Sigmoid colon (tissue), 6 donors: ENCODE measurements at regions not wholly inside any gene's neighbourhood (a gene's known extent, or its start where the extent isn't known, plus 50 kb on each side); places are given as distances from the start of the nearest gene placed in this dataset.
A peak's percentile ranks its signal among the peaks of the same experiment; 100 is the strongest.

Experiments used
- DNase-seq: peaks from one replicate; pipeline ENCODE4 v3.0.0-alpha.2; 2019
- H3K27ac ChIP-seq, 4 donors: fragments of 200-600 bp; sonication (generic); one replicate each; pipeline ENCODE4 v1.5.1; 2016 to 2019; ENCODE audit warnings: mild to moderate bottlenecking in 1 of 4
- H3K27me3 ChIP-seq, 3 donors: fragments of 200-600 bp; sonication (generic); one replicate each; pipeline ENCODE4 v1.5.1; 2019; ENCODE audit warnings: mild to moderate bottlenecking in 1 of 3
- H3K36me3 ChIP-seq, 4 donors: fragments of 200-600 bp; sonication (generic); one replicate each; pipeline ENCODE4 v1.5.1; 2016 to 2019
- H3K4me1 ChIP-seq, 4 donors: fragments of 200-600 bp; sonication (generic); one replicate each; pipeline ENCODE4 v1.5.1; 2017 to 2019
- H3K4me3 ChIP-seq, 4 donors: fragments of 200-600 bp; sonication (generic); one replicate each; pipeline ENCODE4 v1.5.1; 2017 to 2019; ENCODE audit warnings: mild to moderate bottlenecking in 2 of 4, moderate library complexity in 1 of 4
- H3K9me3 ChIP-seq, 4 donors: fragments of 200-600 bp in 3 of 4; sonication (generic) in 3 of 4; one replicate each; pipeline versions ENCODE4 v1.5.1 to v1.6.1; 2013 to 2019
- EP300 ChIP-seq, 4 donors: sonication (generic); formaldehyde crosslinking; IDR thresholded peaks; one replicate each; pipeline ENCODE4 v1.6.1; 2017; ENCODE audit warnings: antibody characterized with exemption in 4 of 4
- POLR2A ChIP-seq, 2 donors: fragments of 450-650 bp; IDR thresholded peaks; one replicate each; pipeline ENCODE4 v1.6.1; 2016; ENCODE audit warnings: antibody characterized with exemption in 2 of 2, mild to moderate bottlenecking in 2 of 2, moderate library complexity in 2 of 2
- POLR2AphosphoS5 ChIP-seq, 4 donors: sonication (generic); formaldehyde crosslinking; IDR thresholded peaks; one replicate each; pipeline ENCODE4 v1.6.1; 2017; ENCODE audit warnings: antibody characterized with exemption in 4 of 4
- WGBS, 2 donors: extraction: QIAGEN DNeasy Blood & Tissue Kit; methylation state at CpG; one replicate each; pipeline ENCODE4 v1.1.7; 2013; 5-methylcytosine and 5-hydroxymethylcytosine counted together
- intact Hi-C: fragments of 100-400 bp; cut with DNase I; formaldehyde crosslinking; loops from one replicate; pipeline ENCODE4 v1.15.1; 2023
- TF ChIP-seq, protein P1 (sequence below), 4 experiments: fragments of 450-650 bp in 3 of 4; fragments of 200-600 bp in 1 of 4; IDR thresholded peaks; one replicate each; pipeline ENCODE4 v1.5.1; 2016 to 2019; ENCODE audit warnings: antibody characterized with exemption in 4 of 4, mild to moderate bottlenecking in 3 of 4, moderate library complexity in 2 of 4
- donor health status: healthy with polysubstance abuse.
- donor health status: healthy.

DNA sequence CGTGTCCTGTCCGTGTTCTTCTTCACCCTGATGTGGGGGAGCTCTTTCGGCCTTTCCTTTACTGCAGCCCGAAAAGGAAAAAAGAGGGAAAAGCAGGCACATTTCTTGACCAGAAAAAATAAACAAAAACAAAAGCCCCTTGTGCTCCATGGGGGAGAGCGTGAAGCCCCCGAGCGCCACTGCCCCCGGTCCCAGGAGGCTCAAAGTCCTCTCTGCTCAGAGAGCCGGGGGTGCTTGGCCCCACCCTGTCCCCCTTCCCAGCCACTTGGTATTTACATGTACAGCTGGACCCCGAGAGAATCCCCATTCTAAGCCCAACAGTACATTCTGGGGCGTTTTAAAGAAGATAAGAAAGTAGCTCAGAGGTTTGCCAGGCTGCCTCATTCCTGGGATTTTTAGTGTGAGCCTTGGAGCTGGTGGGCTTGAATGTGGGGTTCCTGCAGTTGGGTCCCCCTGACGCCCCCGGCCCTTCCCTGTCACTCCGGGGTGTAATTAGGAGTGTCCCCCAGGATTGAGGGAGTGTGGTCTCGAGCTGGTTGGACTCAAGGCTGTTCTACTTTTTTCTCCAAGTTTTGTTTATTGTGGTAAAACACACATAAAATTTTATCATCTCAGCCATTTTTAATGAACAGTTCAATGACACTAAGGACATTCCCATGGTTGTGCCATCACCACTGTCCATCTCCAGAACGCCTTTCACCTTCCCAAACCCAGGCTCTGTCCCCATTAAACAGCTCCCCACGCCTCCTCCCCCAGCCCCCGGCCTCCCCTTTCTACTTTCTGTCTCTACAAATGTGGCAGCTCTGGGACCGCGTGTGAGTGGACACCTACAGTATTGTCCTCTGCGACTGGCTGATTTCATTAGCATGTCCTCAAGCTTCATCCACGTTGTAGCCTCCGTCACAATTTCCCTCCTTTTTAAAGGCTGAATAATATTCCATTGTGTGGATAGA is 55.7 kb upstream of the BHLHE23 start:
- no peak overlapping the region for H3K4me3 ChIP-seq
- peaks cover 10 to 95% (median 65%) of the 10 kb centered on the region in 3 donors for H3K27me3 ChIP-seq
- H3K9me3 ChIP-seq = no peaks in the 10 kb centered on the region
- no peaks in the 10 kb centered on the region for H3K36me3 ChIP-seq
- 79 to 82% methylated on average over 23 of the region's 23 CpGs for WGBS, 2 donors
- DNase-seq = peak; percentile 34
- TF ChIP-seq POLR2A (IDR thresholded peaks at IDR 0.05) (no peak), EP300 (IDR thresholded peaks at IDR 0.05) (no peak), POLR2AphosphoS5 (IDR thresholded peaks at IDR 0.05) (no peak)
- TF ChIP-seq, protein P1, sequence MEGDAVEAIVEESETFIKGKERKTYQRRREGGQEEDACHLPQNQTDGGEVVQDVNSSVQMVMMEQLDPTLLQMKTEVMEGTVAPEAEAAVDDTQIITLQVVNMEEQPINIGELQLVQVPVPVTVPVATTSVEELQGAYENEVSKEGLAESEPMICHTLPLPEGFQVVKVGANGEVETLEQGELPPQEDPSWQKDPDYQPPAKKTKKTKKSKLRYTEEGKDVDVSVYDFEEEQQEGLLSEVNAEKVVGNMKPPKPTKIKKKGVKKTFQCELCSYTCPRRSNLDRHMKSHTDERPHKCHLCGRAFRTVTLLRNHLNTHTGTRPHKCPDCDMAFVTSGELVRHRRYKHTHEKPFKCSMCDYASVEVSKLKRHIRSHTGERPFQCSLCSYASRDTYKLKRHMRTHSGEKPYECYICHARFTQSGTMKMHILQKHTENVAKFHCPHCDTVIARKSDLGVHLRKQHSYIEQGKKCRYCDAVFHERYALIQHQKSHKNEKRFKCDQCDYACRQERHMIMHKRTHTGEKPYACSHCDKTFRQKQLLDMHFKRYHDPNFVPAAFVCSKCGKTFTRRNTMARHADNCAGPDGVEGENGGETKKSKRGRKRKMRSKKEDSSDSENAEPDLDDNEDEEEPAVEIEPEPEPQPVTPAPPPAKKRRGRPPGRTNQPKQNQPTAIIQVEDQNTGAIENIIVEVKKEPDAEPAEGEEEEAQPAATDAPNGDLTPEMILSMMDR (IDR thresholded peaks at IDR 0.05) = no peak
- no peaks in the 10 kb centered on the region for H3K4me1 ChIP-seq
- intact Hi-C loops = no loop called here
- H3K27ac ChIP-seq = no peak overlapping the region

- Histone ChIP-seq H3K9me3 (no peaks in the 10 kb centered on the region), H3K4me1 (peaks cover 0 to 1% (median 0%) of the 10 kb centered on the region in 4 donors), H3K36me3 (no peaks in the 10 kb centered on the region), H3K27me3 (peaks cover 10 to 95% (median 61%) of the 10 kb centered on the region in 3 donors), H3K4me3 (no peak overlapping the region), H3K27ac (no peak overlapping the region)
- intact Hi-C loops = no loop called here
- DNase-seq = peak; percentile 21
- TF ChIP-seq, protein P1 (IDR thresholded peaks at IDR 0.05) = no peak
- no peak for TF ChIP-seq EP300 (IDR thresholded peaks at IDR 0.05)
- no peak for TF ChIP-seq POLR2AphosphoS5 (IDR thresholded peaks at IDR 0.05)
- TF ChIP-seq POLR2A (IDR thresholded peaks at IDR 0.05) = no peak
- 93% methylated on average over 14 of the region's 14 CpGs for WGBS, 2 donors
Measured at GRCh38 chr20:63061771-63062100, 55.0 kb upstream of the BHLHE23 start.

DNA sequence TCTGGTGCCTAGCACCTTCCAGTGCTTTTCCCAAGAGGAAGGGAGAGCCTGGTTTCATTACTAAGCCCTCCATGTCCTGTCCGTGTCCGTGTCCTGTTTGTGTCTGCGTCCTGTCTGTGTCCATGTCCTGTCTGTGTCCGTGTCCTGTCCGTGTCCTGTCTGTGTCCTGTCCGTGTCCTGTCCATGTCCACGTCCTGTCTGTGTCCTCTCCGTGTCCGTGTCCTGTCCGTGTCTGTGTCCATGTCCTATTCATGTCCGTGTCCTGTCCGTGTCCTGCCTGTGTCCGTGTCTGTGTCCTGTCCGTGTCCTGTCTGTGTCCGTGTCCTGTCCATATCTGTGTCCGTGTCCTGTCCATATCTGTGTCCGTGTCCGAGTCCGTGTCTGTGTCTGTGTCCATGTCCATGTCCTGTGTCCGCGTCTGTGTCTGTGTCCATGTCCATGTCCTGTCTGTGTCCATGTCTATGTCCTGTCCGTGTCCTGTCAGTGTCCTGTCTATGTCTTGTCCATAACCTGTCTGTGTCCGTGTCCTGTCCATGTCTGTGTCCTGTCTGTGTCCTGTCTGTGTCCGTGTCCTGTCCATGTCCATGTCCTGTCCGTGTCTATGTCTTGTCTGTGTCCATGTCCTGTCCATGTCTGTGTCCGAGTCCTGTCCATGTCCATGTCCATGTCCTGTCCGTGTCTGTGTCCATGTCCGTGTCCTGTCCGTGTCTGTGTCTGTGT is 54.4 kb upstream of the BHLHE23 start:
- intact Hi-C loops = no loop called here
- Histone ChIP-seq H3K27me3 (peaks cover 10 to 95% (median 61%) of the 10 kb centered on the region in 3 donors), H3K4me3 (no peak overlapping the region), H3K4me1 (peaks cover 0 to 7% (median 2%) of the 10 kb centered on the region in 4 donors), H3K9me3 (no peaks in the 10 kb centered on the region), H3K36me3 (no peaks in the 10 kb centered on the region), H3K27ac (no peak overlapping the region)
- 95% methylated on average over 29 of the region's 29 CpGs for WGBS, 2 donors
- no peak for TF ChIP-seq POLR2A (IDR thresholded peaks at IDR 0.05)
- TF ChIP-seq EP300 (IDR thresholded peaks at IDR 0.05) = no peak
- no peak for TF ChIP-seq POLR2AphosphoS5 (IDR thresholded peaks at IDR 0.05)
- TF ChIP-seq, protein P1 (IDR thresholded peaks at IDR 0.05) = no peak
- peak; percentile 34 for DNase-seq

GRCh38 chr20:63060057-63060991 is 53.6 kb upstream of the BHLHE23 start:
- peaks cover 0 to 9% (median 3%) of the 10 kb centered on the region in 4 donors for H3K4me1 ChIP-seq
- H3K4me3 ChIP-seq = no peak overlapping the region
- peak; percentile 53 for DNase-seq
- H3K36me3 ChIP-seq = no peaks in the 10 kb centered on the region
- intact Hi-C loops = no loop called here
- H3K27me3 ChIP-seq = peaks cover 10 to 95% (median 55%) of the 10 kb centered on the region in 3 donors
- no peaks in the 10 kb centered on the region for H3K9me3 ChIP-seq
- TF ChIP-seq EP300 (IDR thresholded peaks at IDR 0.05) (no peak), POLR2A (IDR thresholded peaks at IDR 0.05) (no peak), POLR2AphosphoS5 (IDR thresholded peaks at IDR 0.05) (no peak)
- TF ChIP-seq, protein P1 (IDR thresholded peaks at IDR 0.05) = no peak
- H3K27ac ChIP-seq = no peak overlapping the region
- 70 to 71% methylated on average over 23 of the region's 23 CpGs for WGBS, 2 donors
